ENCODE measurements at regions not wholly inside any gene's neighbourhood (a gene's known extent, or its start where the extent isn't known, plus 50 kb on each side); places are given as distances from the start of the nearest gene placed in this dataset.
A peak's percentile ranks its signal among the peaks of the same experiment; 100 is the strongest.

DNA sequence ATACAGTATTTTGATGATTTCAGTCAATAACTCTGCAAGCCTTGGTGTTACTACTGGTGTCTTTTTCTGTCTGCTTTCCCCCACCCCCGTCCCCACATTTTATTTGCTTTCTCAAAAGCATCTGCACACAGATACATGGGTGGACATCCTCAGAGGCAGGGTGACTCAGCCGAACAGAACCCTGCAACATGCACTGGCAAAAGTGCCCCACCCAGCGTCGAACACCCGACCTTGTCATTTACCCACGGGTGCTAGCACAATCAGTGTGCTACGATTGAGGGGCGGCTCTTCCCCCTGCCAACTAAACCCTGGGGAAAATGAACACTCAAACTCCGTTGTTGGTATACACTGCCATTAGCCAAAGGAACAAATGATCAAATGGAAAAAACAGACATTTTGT, 115.9 kb upstream of the NAA20 start:
- Histone ChIP-seq H3K9ac (ENCODE audit: low read depth, low read length, poor library complexity, severe bottlenecking) (no peak overlapping the region), H2AFZ (ENCODE audit: low read length) (no peak overlapping the region), H3K36me3 (ENCODE audit: insufficient read depth, low read length) (no peaks in the 10 kb centered on the region), H3K4me3 (ENCODE audit: low read length, poor library complexity, severe bottlenecking) (no peak overlapping the region), H3K4me2 (ENCODE audit: low read depth, low read length, poor library complexity, severe bottlenecking) (no peak overlapping the region), H3K4me1 (ENCODE audit: insufficient read depth, low read length, poor library complexity, severe bottlenecking) (no peaks in the 10 kb centered on the region), H3K9me3 (ENCODE audit: insufficient read depth, low read depth, low read length) (no peaks in the 10 kb centered on the region), H3K27me3 (ENCODE audit: insufficient read depth, low read length, poor library complexity, severe bottlenecking) (no peaks in the 10 kb centered on the region), H3F3A (ENCODE audit: low read depth) (no peaks in the 10 kb centered on the region), H3K79me2 (ENCODE audit: insufficient read depth, low read length) (no peaks in the 10 kb centered on the region), H3K9me2 (replicated peaks; ENCODE audit: low read depth, low read length) (no peaks in the 10 kb centered on the region), H4K20me1 (ENCODE audit: insufficient read depth, low read length, poor library complexity, severe bottlenecking) (no peaks in the 10 kb centered on the region)
- no peak for TF ChIP-seq EZH2phosphoT487 (IDR thresholded peaks at IDR 0.05; ENCODE audit: borderline replicate concordance)
- TF ChIP-seq, protein P1, sequence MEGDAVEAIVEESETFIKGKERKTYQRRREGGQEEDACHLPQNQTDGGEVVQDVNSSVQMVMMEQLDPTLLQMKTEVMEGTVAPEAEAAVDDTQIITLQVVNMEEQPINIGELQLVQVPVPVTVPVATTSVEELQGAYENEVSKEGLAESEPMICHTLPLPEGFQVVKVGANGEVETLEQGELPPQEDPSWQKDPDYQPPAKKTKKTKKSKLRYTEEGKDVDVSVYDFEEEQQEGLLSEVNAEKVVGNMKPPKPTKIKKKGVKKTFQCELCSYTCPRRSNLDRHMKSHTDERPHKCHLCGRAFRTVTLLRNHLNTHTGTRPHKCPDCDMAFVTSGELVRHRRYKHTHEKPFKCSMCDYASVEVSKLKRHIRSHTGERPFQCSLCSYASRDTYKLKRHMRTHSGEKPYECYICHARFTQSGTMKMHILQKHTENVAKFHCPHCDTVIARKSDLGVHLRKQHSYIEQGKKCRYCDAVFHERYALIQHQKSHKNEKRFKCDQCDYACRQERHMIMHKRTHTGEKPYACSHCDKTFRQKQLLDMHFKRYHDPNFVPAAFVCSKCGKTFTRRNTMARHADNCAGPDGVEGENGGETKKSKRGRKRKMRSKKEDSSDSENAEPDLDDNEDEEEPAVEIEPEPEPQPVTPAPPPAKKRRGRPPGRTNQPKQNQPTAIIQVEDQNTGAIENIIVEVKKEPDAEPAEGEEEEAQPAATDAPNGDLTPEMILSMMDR (conservative IDR thresholded peaks at IDR 0.05; ENCODE audit: low read length) = no peak

DNA sequence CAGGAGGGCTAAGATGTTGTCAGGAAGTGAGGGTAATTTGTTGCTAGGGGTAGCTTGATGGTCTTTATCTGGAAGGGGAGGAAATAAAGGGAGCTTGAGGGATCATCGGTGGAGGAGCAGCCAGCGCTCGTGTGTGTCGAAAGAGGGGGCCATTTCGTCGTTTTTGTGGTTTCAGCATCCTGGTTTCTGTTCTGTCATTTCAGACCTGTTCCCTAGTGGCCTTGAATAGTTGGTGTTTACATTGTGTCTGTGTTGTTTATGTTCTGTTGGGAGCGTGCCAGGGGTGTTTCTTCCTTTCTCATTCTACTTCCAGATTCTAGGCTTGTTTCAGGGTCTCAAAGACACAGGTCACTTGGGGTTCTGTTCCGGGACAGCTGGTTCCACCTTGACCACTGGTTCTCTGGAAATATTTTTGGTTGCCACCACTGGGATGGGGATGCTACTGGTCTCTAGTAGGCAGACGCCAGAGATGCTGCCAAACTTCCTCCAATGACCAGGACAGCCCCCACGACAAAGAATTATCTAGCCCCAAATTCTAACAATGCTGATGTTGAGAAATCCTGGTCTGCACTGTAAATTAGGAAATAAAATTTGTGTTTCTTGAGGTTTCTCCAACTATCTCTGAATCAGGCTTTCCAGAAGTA, 113.9 kb upstream of the NAA20 start:
- no peaks in the 10 kb centered on the region for H3F3A ChIP-seq (ENCODE audit: low read depth)
- no peaks in the 10 kb centered on the region for H4K20me1 ChIP-seq (ENCODE audit: insufficient read depth, low read length, poor library complexity, severe bottlenecking)
- H3K9me2 ChIP-seq (replicated peaks; ENCODE audit: low read depth, low read length) = no peaks in the 10 kb centered on the region
- H3K27me3 ChIP-seq (ENCODE audit: insufficient read depth, low read length, poor library complexity, severe bottlenecking) = no peaks in the 10 kb centered on the region
- H3K4me1 ChIP-seq (ENCODE audit: insufficient read depth, low read length, poor library complexity, severe bottlenecking) = no peaks in the 10 kb centered on the region
- H3K36me3 ChIP-seq (ENCODE audit: insufficient read depth, low read length) = no peaks in the 10 kb centered on the region
- H3K9me3 ChIP-seq (ENCODE audit: insufficient read depth, low read depth, low read length) = no peaks in the 10 kb centered on the region
- H3K79me2 ChIP-seq (ENCODE audit: insufficient read depth, low read length) = no peaks in the 10 kb centered on the region
- no peak overlapping the region for H2AFZ ChIP-seq (ENCODE audit: low read length)
- TF ChIP-seq, protein P1 (conservative IDR thresholded peaks at IDR 0.05; ENCODE audit: low read length) = peak; percentile 40
- TF ChIP-seq EZH2phosphoT487 (IDR thresholded peaks at IDR 0.05; ENCODE audit: borderline replicate concordance) = no peak
- H3K9ac ChIP-seq (ENCODE audit: low read depth, low read length, poor library complexity, severe bottlenecking) = no peak overlapping the region
- H3K4me2 ChIP-seq (ENCODE audit: low read depth, low read length, poor library complexity, severe bottlenecking) = no peak overlapping the region
- no peak overlapping the region for H3K4me3 ChIP-seq (ENCODE audit: low read length, poor library complexity, severe bottlenecking)

DNA sequence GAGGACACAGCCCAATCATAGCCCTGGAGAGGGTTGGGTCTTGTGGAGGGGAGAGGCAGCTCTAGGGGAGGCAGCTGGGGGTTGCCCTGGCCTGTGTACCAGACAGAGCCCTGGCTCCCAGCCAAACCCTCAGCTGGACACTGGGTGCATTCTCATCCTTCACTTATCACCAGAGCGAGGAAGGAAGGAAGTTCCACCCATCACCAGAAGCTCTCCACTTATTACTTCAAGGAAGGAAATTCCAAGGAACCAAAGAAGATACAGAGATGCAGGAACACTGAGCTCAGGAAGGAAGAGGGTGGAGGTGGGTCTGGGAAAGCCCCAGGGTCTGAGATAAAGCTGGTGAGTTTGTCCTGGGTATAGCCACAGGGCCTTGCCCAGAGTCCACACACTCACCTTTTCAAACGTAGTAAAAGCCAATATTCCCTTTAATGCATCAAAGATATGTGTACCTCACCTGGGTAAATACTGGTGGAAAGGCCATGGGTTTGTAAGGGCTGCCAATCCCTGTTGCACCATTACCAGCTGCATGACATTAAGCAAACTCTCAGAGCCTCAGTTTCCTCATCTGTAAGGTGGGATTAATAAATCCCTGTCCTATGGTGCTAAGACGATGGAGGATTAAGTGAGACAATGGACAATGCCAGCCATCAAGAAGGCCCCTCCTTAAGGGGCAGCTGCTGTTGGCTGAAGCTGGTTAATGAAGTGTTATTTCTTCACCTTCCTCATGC, 109.7 kb upstream of the NAA20 start:
- Histone ChIP-seq H3F3A (ENCODE audit: low read depth) (no peaks in the 10 kb centered on the region), H3K79me2 (ENCODE audit: insufficient read depth, low read length) (no peaks in the 10 kb centered on the region), H3K36me3 (ENCODE audit: insufficient read depth, low read length) (no peaks in the 10 kb centered on the region), H2AFZ (ENCODE audit: low read length) (no peak overlapping the region), H4K20me1 (ENCODE audit: insufficient read depth, low read length, poor library complexity, severe bottlenecking) (no peaks in the 10 kb centered on the region), H3K4me3 (ENCODE audit: low read length, poor library complexity, severe bottlenecking) (no peak overlapping the region), H3K9ac (ENCODE audit: low read depth, low read length, poor library complexity, severe bottlenecking) (no peak overlapping the region), H3K9me2 (replicated peaks; ENCODE audit: low read depth, low read length) (no peaks in the 10 kb centered on the region), H3K4me2 (ENCODE audit: low read depth, low read length, poor library complexity, severe bottlenecking) (no peak overlapping the region), H3K4me1 (ENCODE audit: insufficient read depth, low read length, poor library complexity, severe bottlenecking) (no peaks in the 10 kb centered on the region), H3K27me3 (ENCODE audit: insufficient read depth, low read length, poor library complexity, severe bottlenecking) (no peaks in the 10 kb centered on the region), H3K9me3 (ENCODE audit: insufficient read depth, low read depth, low read length) (no peaks in the 10 kb centered on the region)
- no peak for TF ChIP-seq EZH2phosphoT487 (IDR thresholded peaks at IDR 0.05; ENCODE audit: borderline replicate concordance)
- TF ChIP-seq, protein P1 (conservative IDR thresholded peaks at IDR 0.05; ENCODE audit: low read length) = no peak

Data from Loucy (cell line).